Ishikawa (cell line): ENCODE measurements at regions not wholly inside any gene's neighbourhood (a gene's known extent, or its start where the extent isn't known, plus 50 kb on each side); places are given as distances from the start of the nearest gene placed in this dataset.

Source experiments
- CEBPB ChIP-seq: IDR thresholded peaks from 2 replicates; pipeline ENCODE4 v1.6.1; 2012
- CREB1 ChIP-seq: IDR thresholded peaks from 2 replicates; pipeline ENCODE4 v1.6.1; 2012; ENCODE audit warnings: low read depth
- EGR1 ChIP-seq: IDR thresholded peaks from 2 replicates; pipeline ENCODE4 v1.6.1; 2012
- EP300 ChIP-seq: IDR thresholded peaks from 2 replicates; pipeline ENCODE4 v1.6.1; 2012; ENCODE audit warnings: borderline replicate concordance
- FOXM1 ChIP-seq: IDR thresholded peaks from 2 replicates; pipeline ENCODE4 v1.6.1; 2012; ENCODE audit warnings: low read depth, borderline replicate concordance
- NFIC ChIP-seq: IDR thresholded peaks from 2 replicates; pipeline ENCODE4 v1.6.1; 2012
- RAD21 ChIP-seq: IDR thresholded peaks from 2 replicates; pipeline ENCODE4 v1.6.1; 2012; ENCODE audit warnings: low read depth
- REST ChIP-seq: IDR thresholded peaks from 2 replicates; pipeline ENCODE4 v1.6.1; 2012; ENCODE audit warnings: low read depth, mild to moderate bottlenecking
- TAF1 ChIP-seq: IDR thresholded peaks from 2 replicates; pipeline ENCODE4 v1.6.1; 2012; ENCODE audit warnings: low read depth, mild to moderate bottlenecking
- TCF12 ChIP-seq: IDR thresholded peaks from 2 replicates; pipeline ENCODE4 v1.6.1; 2012; ENCODE audit warnings: low read depth
- TEAD4 ChIP-seq: IDR thresholded peaks from 2 replicates; pipeline ENCODE4 v1.6.1; 2012
- YY1 ChIP-seq: IDR thresholded peaks from 2 replicates; pipeline ENCODE4 v1.6.1; 2012; ENCODE audit warnings: low read depth
- ZBTB7A ChIP-seq: IDR thresholded peaks from 2 replicates; pipeline ENCODE4 v1.6.1; 2012; ENCODE audit warnings: low read depth
- TF ChIP-seq, protein P1 (sequence below): IDR thresholded peaks from 2 replicates; pipeline ENCODE4 v1.6.1; 2012
- TF ChIP-seq, protein P2 (sequence below): IDR thresholded peaks from 2 replicates; pipeline ENCODE4 v1.6.1; 2012

DNA sequence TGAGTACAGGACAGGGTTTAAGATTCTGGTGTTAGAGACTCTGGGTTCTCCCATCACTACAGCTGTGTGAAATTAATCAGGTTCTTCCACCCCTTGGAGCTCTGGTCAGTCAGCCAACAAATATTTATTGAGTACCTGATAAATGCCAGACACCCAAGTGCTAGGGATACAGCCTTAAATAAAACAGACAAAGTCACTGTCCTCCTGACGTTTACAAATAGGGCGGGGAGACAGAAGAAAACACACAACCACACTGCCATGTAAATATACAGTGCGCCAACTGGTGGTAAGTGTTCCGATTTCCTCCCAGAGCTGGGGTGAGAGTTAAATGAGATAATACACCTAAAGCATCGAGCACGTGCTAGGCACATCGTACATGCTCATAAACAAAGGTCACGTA, 121.0 kb downstream of the COPRS start:
- no peak for TF ChIP-seq ZBTB7A
- TF ChIP-seq CEBPB = no peak
- TF ChIP-seq YY1 = no peak
- TF ChIP-seq, protein P1, sequence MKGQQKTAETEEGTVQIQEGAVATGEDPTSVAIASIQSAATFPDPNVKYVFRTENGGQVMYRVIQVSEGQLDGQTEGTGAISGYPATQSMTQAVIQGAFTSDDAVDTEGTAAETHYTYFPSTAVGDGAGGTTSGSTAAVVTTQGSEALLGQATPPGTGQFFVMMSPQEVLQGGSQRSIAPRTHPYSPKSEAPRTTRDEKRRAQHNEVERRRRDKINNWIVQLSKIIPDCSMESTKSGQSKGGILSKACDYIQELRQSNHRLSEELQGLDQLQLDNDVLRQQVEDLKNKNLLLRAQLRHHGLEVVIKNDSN = no peak
- TF ChIP-seq TAF1 = no peak
- TF ChIP-seq EGR1 = no peak

- no peak for TF ChIP-seq REST
- no peak for TF ChIP-seq YY1
- TF ChIP-seq, protein P1 = no peak
- TF ChIP-seq TEAD4 = no peak
- no peak for TF ChIP-seq FOXM1
- TF ChIP-seq NFIC = no peak
- TF ChIP-seq, protein P2, sequence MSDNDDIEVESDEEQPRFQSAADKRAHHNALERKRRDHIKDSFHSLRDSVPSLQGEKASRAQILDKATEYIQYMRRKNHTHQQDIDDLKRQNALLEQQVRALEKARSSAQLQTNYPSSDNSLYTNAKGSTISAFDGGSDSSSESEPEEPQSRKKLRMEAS = no peak
- TF ChIP-seq EGR1 = no peak
- TF ChIP-seq CREB1 = no peak
- no peak for TF ChIP-seq ZBTB7A
- no peak for TF ChIP-seq TCF12
- TF ChIP-seq EP300 = no peak
These were observed 122.0 kb downstream of the COPRS start for GRCh38 chr17:31736855-31737625.

DNA sequence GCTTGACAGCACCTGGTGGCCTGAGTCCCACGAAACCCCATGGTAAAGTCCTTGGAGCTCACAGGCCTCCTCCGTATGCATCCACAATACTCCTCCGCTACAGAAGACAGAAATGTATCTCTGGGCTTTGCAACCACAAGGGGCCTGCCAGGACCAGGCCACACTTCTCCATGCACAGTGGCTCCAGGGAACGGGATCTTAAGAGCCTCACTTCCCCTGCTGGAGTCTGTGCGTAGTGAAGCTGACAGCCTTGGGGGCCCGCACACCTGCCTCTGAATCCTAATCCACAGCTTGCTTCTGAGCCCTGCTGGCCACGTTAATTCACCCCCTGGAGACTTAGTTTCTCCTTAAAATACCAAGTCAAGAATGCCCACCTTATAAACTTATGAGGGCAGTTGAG, 125.7 kb downstream of the COPRS start:
- TF ChIP-seq FOXM1 (no peak), CREB1 (no peak), EGR1 (no peak), EP300 (no peak), RAD21 (no peak), TAF1 (no peak), CEBPB (no peak), NFIC (no peak), ZBTB7A (no peak), TCF12 (no peak), YY1 (no peak), TEAD4 (no peak)
- TF ChIP-seq, protein P1 = no peak

GRCh38 chr17:31731118-31731517, 127.9 kb downstream of the COPRS start:
- no peak for TF ChIP-seq TCF12
- TF ChIP-seq EP300 = no peak
- TF ChIP-seq, protein P1 = no peak
- no peak for TF ChIP-seq REST

DNA sequence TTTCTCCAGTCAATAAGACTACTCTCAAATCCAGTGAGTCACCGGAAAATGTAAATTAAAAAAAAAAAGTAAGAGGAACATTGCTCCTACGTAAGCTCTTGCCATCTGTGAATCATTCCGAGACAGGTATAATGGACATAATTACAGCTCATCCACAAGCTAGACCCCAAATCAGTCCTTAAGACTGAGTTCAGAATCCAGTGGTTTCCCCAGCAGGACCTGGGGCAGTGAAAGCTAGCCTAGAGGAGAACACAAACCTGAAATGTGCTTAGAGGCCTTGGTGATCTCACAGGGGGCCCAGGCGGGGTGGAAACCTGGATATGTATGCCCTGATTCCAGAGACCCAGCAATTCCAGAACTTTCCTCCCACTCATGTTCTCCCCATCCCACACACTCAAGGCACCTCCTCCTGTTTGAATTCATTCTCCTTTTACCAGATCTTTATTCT, 132.0 kb downstream of the COPRS start:
- TF ChIP-seq, protein P2 = no peak
- TF ChIP-seq EP300 (no peak), ZBTB7A (no peak), TAF1 (no peak), TEAD4 (no peak), EGR1 (no peak), CREB1 (no peak), RAD21 (no peak), NFIC (no peak), FOXM1 (no peak), YY1 (no peak)
- TF ChIP-seq, protein P1 = no peak
